NCI-H524 treated with DMSO at 0.1 percent for 48 hours (cell line): ENCODE measurements at regions not wholly inside any gene's neighbourhood (a gene's known extent, or its start where the extent isn't known, plus 50 kb on each side); places are given as distances from the start of the nearest gene placed in this dataset.
A peak's percentile ranks its signal among the peaks of the same experiment; 100 is the strongest.
"Not testable (repeated sequence)": the region's sequence is repeated elsewhere in the genome, so short reads cannot be mapped to it uniquely, and the experiment has no call there.

ENCODE experiments used
- DNase-seq: peaks from one replicate; lab custom pipeline; 2025; lab: John Stamatoyannopoulos, UW

- DNase-seq = no peak
These were observed 84.7 kb upstream of the CYRIA start for GRCh38 chr2:16750175-16750924.

DNA sequence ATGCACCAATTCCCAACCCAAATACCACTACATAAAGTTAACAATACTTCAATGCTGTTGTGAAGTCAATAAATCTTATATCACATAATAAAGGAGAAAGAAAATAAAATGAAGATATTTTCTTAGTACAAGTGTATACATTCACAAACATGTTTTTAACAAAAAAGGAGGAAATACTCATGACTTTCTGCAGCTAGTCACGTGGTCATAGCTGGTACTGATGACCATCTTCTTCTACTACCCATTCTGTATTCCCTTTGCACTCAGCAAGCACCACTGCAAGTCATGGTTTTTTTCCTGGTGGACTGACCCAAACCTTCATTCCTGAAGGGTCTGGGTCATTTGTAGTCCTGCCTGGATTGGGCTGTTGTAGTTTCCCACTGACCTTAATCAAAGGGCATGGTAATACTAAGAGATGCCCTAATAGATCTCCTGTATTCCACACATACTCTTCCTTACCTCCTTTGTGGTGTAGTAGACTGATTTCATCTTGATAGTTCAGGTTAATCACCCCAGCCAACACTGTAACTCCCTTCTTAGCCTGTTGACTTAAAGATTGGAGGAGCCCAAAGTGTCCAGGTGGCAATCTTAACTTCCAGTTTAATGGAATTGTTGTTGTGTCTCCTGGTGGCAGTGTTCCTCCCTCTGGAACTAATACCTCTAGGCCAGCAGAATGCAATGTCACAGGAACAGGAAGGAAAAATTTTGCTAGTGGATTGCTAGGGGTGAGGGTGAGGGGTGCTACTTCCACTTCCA lies 83.1 kb upstream of the CYRIA start:
- DNase-seq = not testable (repeated sequence)

DNA sequence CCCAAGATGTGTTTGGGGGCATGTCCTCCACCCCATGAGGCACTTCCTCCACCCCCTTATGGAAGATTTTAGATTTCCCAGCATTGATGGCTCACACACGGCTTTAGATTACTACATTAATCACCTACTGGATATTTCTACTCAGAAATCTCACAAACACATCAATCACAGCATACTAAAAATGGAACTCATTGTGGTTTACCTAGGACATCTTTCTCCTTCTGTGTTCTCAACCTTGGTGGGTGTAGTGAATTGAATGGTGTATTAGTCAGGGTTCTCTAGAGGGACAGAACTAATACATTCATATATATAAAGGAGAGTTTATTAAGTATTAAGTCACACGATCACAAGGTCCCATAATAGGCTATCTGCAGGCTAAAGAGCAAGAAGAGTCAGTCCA lies 82.1 kb upstream of the CYRIA start:
- DNase-seq = no peak

- DNase-seq = no peak
These were observed 81.6 kb upstream of the CYRIA start for GRCh38 chr2:16747257-16747656.

GRCh38 chr2:16746833-16747232 lies 81.2 kb upstream of the CYRIA start:
- no peak for DNase-seq

DNA sequence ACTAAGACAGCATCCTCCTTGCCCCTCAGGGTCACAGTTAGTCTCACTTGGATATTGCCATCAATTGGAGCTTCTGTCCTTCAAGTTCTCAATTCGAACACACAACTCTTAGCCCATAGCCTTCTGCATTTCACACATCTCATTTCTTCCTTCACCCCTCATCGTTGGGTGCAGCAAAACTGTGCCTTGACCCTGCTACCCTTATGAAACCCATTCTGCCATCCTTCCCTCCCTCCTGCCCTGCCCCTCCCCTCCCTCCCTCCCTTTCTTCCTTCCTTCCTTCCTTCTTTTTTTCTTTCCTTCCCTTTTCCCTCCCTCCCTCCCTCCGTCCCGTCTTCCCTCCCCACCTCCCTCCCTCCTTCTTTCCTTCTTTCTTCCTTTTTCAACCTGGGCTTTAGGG lies 80.7 kb upstream of the CYRIA start:
- no peak for DNase-seq

- no peak for DNase-seq
These were observed 79.8 kb upstream of the CYRIA start for GRCh38 chr2:16745466-16745865.

DNA sequence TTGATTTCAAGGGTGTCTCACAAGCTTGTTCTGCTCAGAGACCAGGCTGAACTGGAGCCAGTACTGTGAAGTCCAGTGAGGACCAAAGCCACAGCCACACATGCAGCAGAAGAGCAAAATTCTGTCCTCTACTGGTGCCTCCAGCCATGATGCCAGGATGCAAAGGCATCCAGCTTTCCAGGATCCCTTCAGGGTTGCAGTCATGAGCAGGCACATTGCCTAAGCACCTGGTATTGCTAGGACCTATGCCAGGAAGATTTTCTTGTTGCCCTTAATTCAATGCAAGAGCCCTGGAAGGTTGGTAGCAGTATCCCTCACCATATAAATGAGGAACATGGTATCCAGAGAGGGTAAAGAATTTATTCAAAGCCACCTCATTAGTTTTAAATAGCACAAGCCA lies 78.9 kb upstream of the CYRIA start:
- DNase-seq = no peak

DNA sequence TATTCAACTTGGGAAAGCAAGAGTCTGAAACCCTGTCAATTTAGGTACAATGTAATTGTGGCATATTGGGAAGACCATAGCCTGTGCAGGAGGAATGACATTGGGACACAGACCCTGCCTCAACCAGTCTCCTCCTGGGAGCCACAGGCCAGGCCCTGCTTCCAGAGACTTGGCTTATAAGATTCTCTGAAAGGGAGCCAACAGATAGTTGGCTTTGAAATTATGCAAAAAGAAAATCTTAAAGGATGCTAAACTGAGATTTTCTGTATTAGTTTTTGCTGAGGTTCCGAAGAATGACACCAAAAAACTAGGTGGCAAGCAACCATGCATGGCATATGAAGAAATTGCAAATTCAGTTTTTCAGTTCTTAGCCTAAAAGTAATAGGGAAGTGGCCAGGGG lies 76.4 kb upstream of the CYRIA start:
- no peak for DNase-seq

GRCh38 chr2:16741498-16741897 lies 75.9 kb upstream of the CYRIA start:
- peak; percentile 23 for DNase-seq

GRCh38 chr2:16739778-16740581 lies 74.3 kb upstream of the CYRIA start:
- no peak for DNase-seq

- DNase-seq = no peak
These were observed 73.0 kb upstream of the CYRIA start for GRCh38 chr2:16738361-16739225.

GRCh38 chr2:16737812-16738211 lies 72.2 kb upstream of the CYRIA start:
- DNase-seq = no peak

DNA sequence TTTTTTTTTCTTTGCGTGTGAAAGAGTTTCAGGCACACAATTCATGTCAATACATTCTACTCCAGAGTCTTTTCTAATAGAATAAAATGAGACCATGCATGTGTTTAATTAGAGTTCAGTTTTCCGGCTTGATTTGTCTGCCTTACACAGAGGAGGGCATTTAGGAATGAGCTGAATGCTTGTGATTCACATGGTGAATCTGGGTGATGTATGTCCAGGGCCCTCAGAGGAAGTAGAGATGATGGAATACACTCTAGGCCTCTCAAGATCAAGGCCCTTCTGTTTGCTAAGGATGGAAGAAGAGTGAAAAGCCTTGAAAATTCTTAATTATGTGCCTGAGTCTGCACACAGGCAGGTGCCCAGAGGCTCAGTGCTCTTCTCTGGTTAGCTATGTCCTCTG lies 71.0 kb upstream of the CYRIA start:
- no peak for DNase-seq

DNA sequence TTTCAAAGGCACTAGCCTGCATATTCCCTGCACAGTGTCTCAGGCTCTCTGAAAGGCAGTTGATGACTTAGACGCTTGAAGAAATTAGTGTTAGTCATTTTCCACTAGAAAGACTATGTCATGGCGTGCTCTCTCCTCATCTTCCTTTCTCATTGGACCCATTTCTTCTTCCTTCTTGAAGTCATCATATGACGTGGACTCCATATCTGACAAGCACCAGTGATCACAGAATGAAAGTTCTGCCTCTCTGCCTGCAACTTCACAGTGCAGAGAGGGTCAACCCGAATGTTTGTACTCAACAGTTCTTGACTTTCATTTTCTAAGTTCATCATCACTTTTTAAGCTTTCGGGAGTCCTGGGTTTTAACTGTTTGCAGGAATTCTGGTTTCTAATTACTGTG lies 63.7 kb upstream of the CYRIA start:
- DNase-seq = no peak

DNA sequence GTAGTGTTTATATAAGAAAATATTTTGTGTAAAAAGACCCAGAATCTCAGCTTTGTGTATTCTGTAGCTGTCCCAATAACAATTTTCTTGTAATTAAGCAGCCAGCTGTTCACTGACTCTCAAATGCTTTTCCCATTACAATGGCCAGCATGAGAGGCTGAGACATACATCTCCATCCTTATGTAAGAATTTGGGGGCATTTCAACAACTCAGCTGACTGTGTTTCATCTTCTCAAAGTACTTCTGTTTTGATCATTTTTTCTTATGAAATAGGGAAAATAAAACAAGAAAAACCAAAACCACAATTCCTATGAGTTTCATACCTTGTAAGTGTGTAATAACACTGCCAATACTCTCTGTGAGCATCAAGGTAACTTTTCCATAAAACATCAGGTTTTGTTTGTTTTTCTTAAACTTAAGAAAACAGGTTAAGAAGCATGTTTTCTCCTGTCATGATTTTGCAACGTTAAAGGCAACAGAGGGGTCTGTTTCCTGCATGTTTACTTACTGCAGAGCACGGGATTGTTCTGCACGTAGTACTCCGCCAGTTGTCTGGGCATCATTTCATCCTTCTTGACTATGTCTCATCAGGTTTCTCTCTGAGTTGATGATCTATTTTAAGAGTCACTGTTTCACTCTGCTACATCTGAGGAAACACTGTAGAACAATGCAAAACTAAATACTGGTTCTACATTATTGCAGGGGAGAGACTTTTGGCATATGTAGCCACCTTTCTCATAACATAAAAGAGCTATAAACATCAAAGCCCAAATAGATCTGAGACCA lies 62.9 kb upstream of the CYRIA start:
- no peak for DNase-seq

- DNase-seq = not testable (repeated sequence)
These were observed 62.2 kb upstream of the CYRIA start for GRCh38 chr2:16727849-16728248.

DNA sequence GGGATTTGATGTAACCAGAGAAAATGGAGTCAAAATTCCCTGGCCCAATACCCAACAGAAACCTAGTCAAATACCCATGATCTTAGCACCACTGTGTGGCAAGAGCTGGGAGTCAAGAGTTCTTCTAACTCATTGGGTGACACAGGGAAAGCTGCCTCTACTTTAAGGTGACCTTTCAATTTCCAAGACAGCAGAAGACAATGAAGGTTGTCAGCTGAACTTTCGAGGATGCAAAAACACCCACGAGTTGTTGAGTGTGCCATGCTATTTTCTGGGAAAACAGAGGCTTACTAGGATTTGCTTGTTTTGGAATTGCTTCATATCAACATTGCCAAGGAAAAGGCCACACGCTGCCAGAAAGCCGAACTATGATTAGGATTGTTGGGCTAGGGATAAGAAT lies 61.6 kb upstream of the CYRIA start:
- no peak for DNase-seq

GRCh38 chr2:16726577-16726976 lies 60.9 kb upstream of the CYRIA start:
- DNase-seq = no peak

GRCh38 chr2:16726147-16726546 lies 60.5 kb upstream of the CYRIA start:
- no peak for DNase-seq

DNA sequence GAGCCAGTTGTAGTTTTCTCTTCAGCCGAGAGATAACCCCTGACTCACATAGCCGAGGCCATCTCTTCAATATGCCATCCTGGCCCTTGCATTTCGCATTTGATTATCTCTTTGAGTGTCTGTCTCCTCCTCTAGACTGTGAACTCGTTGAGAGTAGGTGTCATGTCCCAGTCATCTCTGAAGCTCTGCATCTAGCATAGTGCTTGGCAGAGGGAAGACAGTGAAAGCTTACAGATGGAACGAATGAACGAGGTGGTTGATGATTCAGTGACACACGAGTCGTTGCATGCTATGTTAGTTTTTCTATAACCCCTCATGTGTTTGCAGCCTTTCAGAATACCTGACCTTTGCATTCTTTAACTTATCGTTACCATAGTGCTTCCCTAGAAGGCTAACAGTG lies 59.9 kb upstream of the CYRIA start:
- DNase-seq = no peak
